ENCODE measurements at regions not wholly inside any gene's neighbourhood (a gene's known extent, or its start where the extent isn't known, plus 50 kb on each side); places are given as distances from the start of the nearest gene placed in this dataset.
"Not testable (repeated sequence)": the region's sequence is repeated elsewhere in the genome, so short reads cannot be mapped to it uniquely, and the experiment has no call there.

DNA sequence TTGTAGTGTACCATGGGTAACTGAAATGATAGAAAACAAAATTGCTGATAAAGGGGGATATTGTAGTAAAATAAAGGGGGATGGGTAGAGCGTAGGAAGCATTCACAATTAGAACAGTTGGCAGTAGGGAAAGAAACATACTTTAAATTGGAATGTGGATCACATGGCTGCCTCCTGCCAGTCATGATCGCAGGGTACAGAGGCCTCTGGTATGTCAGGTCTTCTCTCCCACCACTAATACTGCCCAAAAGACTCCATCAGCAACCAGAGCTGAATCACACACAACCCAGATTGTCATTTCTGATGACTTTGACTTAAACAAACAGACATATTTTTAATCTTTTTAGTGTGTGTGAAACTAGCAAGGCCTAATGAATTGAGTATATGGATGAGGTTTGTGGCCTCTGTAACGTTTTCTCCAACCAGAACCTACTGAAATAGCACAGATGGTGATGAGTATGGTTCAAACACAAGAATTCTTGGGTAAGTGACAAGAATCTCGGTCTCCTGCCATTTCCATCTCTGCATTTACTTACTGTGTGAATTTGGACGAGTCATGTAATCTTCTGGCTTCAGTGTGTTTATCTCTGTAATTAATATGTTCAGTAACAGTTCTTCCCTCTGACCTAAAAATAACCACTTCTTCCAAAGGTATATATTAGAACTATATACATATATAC, 112.6 kb downstream of the USP22 start:
- Histone ChIP-seq H3K27ac (ENCODE audit: low read depth, low read length) (no peak overlapping the region), H3K4me1 (ENCODE audit: control insufficient read depth, insufficient read depth, low read length) (no peaks in the 10 kb centered on the region; the same call in 1 of the 2 replicates), H3K9me3 (ENCODE audit: control insufficient read depth, insufficient read depth, low read length) (no peaks in the 10 kb centered on the region), H3K27me3 (ENCODE audit: control insufficient read depth, insufficient read depth, low read length) (no peaks in the 10 kb centered on the region), H3K4me3 (ENCODE audit: low read depth, low read length) (no peak overlapping the region), H3K36me3 (ENCODE audit: control insufficient read depth, insufficient read depth, low read length) (no peaks in the 10 kb centered on the region), H3K9ac (ENCODE audit: low read depth, low read length) (no peak overlapping the region)

DNA sequence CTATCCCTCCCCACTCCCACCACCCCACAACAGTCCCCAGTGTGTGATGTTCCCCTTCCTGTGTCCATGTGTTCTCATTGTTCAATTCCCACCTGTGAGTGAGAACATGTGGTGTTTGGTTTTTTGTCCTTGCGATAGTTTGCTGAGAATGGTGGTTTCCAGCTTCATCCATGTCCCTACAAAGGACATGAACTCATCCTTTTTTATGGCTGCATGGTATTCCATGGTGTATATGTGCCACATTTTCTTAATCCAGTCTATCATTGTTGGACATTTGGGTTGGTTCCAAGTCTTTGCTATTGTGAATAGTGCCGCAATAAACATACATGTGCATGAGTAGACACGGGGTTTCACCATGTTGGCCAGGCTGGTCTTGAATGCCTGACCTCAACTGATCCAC, 109.8 kb downstream of the USP22 start:
- H3K27me3 ChIP-seq (ENCODE audit: control insufficient read depth, insufficient read depth, low read length); H3K4me3 ChIP-seq (ENCODE audit: low read depth, low read length); H3K4me1 ChIP-seq (ENCODE audit: control insufficient read depth, insufficient read depth, low read length); H3K9ac ChIP-seq (ENCODE audit: low read depth, low read length); H3K27ac ChIP-seq (ENCODE audit: low read depth, low read length); H3K36me3 ChIP-seq (ENCODE audit: control insufficient read depth, insufficient read depth, low read length); H3K9me3 ChIP-seq (ENCODE audit: control insufficient read depth, insufficient read depth, low read length): not testable (repeated sequence)

DNA sequence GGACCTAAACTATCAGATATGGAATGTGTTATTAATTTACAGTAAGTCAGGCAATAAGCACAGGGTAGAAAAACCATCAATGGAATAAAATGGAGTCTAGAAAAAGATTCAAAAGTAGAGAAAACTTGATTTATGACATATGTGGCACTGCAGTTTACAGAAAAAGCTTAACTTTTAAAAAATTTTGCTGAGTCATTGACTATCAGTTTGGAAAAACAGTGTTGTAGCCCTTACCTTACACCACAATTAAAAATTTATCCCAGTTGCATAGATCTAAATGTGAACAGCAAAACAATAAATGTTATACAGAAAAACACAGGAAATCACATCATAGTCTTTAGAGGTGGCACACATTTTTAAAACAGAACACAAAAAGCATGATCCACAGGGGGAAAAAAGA, 108.5 kb downstream of the USP22 start:
- Histone ChIP-seq H3K27ac (ENCODE audit: low read depth, low read length) (no peak overlapping the region), H3K9me3 (ENCODE audit: control insufficient read depth, insufficient read depth, low read length) (no peaks in the 10 kb centered on the region), H3K36me3 (ENCODE audit: control insufficient read depth, insufficient read depth, low read length) (no peaks in the 10 kb centered on the region), H3K4me1 (ENCODE audit: control insufficient read depth, insufficient read depth, low read length) (no peaks in the 10 kb centered on the region), H3K27me3 (ENCODE audit: control insufficient read depth, insufficient read depth, low read length) (no peaks in the 10 kb centered on the region), H3K4me3 (ENCODE audit: low read depth, low read length) (no peak overlapping the region), H3K9ac (ENCODE audit: low read depth, low read length) (no peak overlapping the region)

DNA sequence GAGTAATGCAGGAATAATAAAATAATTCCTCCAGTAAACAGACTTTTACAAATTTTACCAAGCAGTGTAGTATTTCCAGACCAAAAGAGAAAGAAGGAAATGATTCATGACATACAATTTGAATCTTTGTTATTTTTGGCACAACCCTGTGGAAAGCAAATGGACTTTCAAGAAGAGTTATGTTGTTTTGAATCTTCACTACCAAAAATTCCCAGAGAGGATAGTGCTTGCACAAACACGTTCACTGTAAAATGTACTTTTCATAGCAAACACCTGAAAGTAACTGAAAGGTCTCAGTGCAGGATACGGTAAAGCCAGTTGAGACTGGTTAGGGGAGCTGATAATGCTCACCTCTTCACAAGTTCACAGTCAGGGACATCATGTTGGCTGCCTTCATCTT, 107.1 kb downstream of the USP22 start:
- Histone ChIP-seq H3K4me3 (ENCODE audit: low read depth, low read length) (no peak overlapping the region), H3K36me3 (ENCODE audit: control insufficient read depth, insufficient read depth, low read length) (no peaks in the 10 kb centered on the region), H3K27ac (ENCODE audit: low read depth, low read length) (no peak overlapping the region), H3K9me3 (ENCODE audit: control insufficient read depth, insufficient read depth, low read length) (no peaks in the 10 kb centered on the region), H3K27me3 (ENCODE audit: control insufficient read depth, insufficient read depth, low read length) (no peaks in the 10 kb centered on the region), H3K9ac (ENCODE audit: low read depth, low read length) (no peak overlapping the region), H3K4me1 (ENCODE audit: control insufficient read depth, insufficient read depth, low read length) (no peaks in the 10 kb centered on the region)

- no peaks in the 10 kb centered on the region for H3K9me3 ChIP-seq (ENCODE audit: control insufficient read depth, insufficient read depth, low read length)
- no peak overlapping the region for H3K4me3 ChIP-seq (ENCODE audit: low read depth, low read length)
- H3K9ac ChIP-seq (ENCODE audit: low read depth, low read length): no peak overlapping the region
- H3K4me1 ChIP-seq (ENCODE audit: control insufficient read depth, insufficient read depth, low read length): no peaks in the 10 kb centered on the region
- H3K27ac ChIP-seq (ENCODE audit: low read depth, low read length): no peak overlapping the region
- H3K27me3 ChIP-seq (ENCODE audit: control insufficient read depth, insufficient read depth, low read length): no peaks in the 10 kb centered on the region
- no peaks in the 10 kb centered on the region for H3K36me3 ChIP-seq (ENCODE audit: control insufficient read depth, insufficient read depth, low read length)
These were observed 104.6 kb downstream of the USP22 start for GRCh38 chr17:20938244-20938643.

DNA sequence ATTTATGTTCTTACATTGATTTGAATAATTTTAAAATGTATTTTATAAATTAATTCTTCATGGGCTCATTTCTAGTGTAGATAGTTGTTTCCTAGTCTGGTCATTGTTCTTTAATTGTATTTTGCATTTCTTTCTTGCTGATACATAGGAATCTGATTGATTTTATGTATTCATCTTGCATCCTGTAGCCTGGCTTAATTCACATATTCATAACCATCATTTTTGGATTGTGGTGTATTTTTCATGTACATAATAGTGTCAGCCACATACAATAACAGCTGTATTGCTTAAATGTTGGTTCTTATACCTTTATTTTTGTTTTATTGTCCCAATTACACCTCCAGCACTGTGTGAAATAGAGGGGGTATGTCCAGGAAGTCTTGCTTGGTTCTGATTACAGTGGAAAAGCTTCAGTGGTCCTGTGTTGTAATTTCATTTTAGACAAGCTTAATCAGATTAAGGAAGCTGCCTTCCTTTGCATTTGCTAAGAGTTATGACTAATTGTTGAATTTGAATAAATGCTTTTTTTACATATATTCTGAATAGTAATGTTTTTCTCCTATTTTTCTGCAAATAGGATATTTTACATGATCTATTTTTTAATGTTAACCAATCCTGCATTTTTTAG, 103.7 kb downstream of the USP22 start:
- Histone ChIP-seq H3K27me3 (ENCODE audit: control insufficient read depth, insufficient read depth, low read length) (no peaks in the 10 kb centered on the region), H3K9ac (ENCODE audit: low read depth, low read length) (no peak overlapping the region), H3K4me1 (ENCODE audit: control insufficient read depth, insufficient read depth, low read length) (peaks cover 3% of the 10 kb centered on the region; the same call in 1 of the 2 replicates), H3K27ac (ENCODE audit: low read depth, low read length) (no peak overlapping the region), H3K4me3 (ENCODE audit: low read depth, low read length) (no peak overlapping the region), H3K36me3 (ENCODE audit: control insufficient read depth, insufficient read depth, low read length) (no peaks in the 10 kb centered on the region), H3K9me3 (ENCODE audit: control insufficient read depth, insufficient read depth, low read length) (no peaks in the 10 kb centered on the region)

GRCh38 chr17:20941872-20942271, 100.9 kb downstream of the USP22 start:
- no peak overlapping the region for H3K27ac ChIP-seq (ENCODE audit: low read depth, low read length)
- no peak overlapping the region for H3K9ac ChIP-seq (ENCODE audit: low read depth, low read length)
- no peaks in the 10 kb centered on the region for H3K36me3 ChIP-seq (ENCODE audit: control insufficient read depth, insufficient read depth, low read length)
- H3K9me3 ChIP-seq (ENCODE audit: control insufficient read depth, insufficient read depth, low read length): no peaks in the 10 kb centered on the region
- no peak overlapping the region for H3K4me3 ChIP-seq (ENCODE audit: low read depth, low read length)
- no peaks in the 10 kb centered on the region for H3K27me3 ChIP-seq (ENCODE audit: control insufficient read depth, insufficient read depth, low read length)
- H3K4me1 ChIP-seq (ENCODE audit: control insufficient read depth, insufficient read depth, low read length): peaks cover 11% of the 10 kb centered on the region; the same call in 1 of the 2 replicates

GRCh38 chr17:20944014-20944865, 98.6 kb downstream of the USP22 start:
- no peaks in the 10 kb centered on the region for H3K9me3 ChIP-seq (ENCODE audit: control insufficient read depth, insufficient read depth, low read length)
- no peak overlapping the region for H3K9ac ChIP-seq (ENCODE audit: low read depth, low read length)
- H3K27ac ChIP-seq (ENCODE audit: low read depth, low read length): peak overlapping the region; percentile 40
- no peak overlapping the region for H3K4me3 ChIP-seq (ENCODE audit: low read depth, low read length)
- H3K36me3 ChIP-seq (ENCODE audit: control insufficient read depth, insufficient read depth, low read length): no peaks in the 10 kb centered on the region
- peaks cover 11% of the 10 kb centered on the region; the same call in 1 of the 2 replicates for H3K4me1 ChIP-seq (ENCODE audit: control insufficient read depth, insufficient read depth, low read length)
- H3K27me3 ChIP-seq (ENCODE audit: control insufficient read depth, insufficient read depth, low read length): no peaks in the 10 kb centered on the region

DNA sequence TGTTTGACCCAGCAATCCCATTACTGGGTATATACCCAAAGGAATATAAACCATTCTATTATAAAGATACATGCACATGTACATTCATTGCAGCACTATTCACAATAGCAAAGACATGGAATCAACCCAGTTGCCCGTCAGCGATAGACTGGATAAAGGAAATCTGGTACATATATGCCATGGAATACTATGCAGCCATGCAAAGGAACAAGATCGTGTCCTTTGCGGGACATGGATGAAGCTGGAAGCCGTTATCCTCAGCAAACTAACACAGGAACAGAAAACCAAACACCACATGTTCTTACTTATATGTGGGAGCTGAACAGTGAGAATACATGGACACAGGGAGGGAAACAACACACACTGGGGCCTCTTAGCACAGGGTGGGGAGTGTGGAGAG, 95.1 kb downstream of the USP22 start:
- H3K4me1 ChIP-seq (ENCODE audit: control insufficient read depth, insufficient read depth, low read length): peaks cover 11% of the 10 kb centered on the region; the same call in 1 of the 2 replicates
- H3K27ac ChIP-seq (ENCODE audit: low read depth, low read length); H3K27me3 ChIP-seq (ENCODE audit: control insufficient read depth, insufficient read depth, low read length); H3K36me3 ChIP-seq (ENCODE audit: control insufficient read depth, insufficient read depth, low read length); H3K9ac ChIP-seq (ENCODE audit: low read depth, low read length); H3K9me3 ChIP-seq (ENCODE audit: control insufficient read depth, insufficient read depth, low read length); H3K4me3 ChIP-seq (ENCODE audit: low read depth, low read length): not testable (repeated sequence)

DNA sequence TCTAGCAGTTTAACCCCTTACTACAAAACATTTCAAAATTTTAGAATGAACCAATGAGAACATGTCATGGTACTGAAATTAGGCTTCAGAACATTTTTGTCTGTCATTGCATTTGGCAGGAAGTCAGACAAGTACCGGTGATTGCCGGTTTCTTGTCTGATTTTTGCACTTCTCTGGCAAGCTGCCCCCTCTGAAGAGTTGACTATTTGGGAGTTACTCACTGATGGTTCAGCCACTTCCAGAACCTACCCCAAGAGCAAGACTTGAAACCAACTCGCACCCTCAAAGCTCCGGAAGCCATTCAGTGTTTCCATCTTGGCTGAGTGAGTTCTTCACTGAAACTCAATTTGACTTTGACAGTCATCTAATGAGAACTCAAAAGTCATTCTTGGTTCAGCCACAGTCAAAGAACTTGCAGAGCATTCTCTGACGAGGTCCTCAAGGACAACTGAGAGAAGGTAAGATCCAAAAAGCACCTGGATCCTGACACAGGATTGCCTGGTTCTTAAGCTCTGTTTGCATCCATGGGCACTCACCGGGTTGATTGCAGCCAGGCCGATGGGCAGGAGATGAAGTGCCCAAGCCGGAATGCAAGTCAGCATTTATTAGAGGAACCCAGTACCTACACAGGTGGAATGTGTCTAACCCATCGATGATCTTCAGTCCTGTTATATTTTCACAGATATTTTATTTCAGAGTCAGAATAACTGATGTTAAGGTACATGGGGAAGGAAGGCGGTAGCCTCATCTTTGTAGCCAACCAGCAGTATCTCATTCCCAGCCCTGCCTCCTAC, 93.6 kb downstream of the USP22 start:
- peaks cover 7% of the 10 kb centered on the region; the same call in 1 of the 2 replicates for H3K4me1 ChIP-seq (ENCODE audit: control insufficient read depth, insufficient read depth, low read length)
- H3K4me3 ChIP-seq (ENCODE audit: low read depth, low read length): no peak overlapping the region
- H3K27ac ChIP-seq (ENCODE audit: low read depth, low read length): no peak overlapping the region

More for the DNA sequence above, 93.6 kb downstream of the USP22 start:
- no peaks in the 10 kb centered on the region for H3K36me3 ChIP-seq (ENCODE audit: control insufficient read depth, insufficient read depth, low read length)
- H3K9ac ChIP-seq (ENCODE audit: low read depth, low read length): no peak overlapping the region
- no peaks in the 10 kb centered on the region for H3K27me3 ChIP-seq (ENCODE audit: control insufficient read depth, insufficient read depth, low read length)
- no peaks in the 10 kb centered on the region for H3K9me3 ChIP-seq (ENCODE audit: control insufficient read depth, insufficient read depth, low read length)
